ENCODE measurements at regions not wholly inside any gene's neighbourhood (a gene's known extent, or its start where the extent isn't known, plus 50 kb on each side); places are given as distances from the start of the nearest gene placed in this dataset.
A peak's percentile ranks its signal among the peaks of the same experiment; 100 is the strongest.

GRCh38 chr11:91209751-91210150, 986.9 kb upstream of the CHORDC1 start:
- DNase-seq = no peak

- no peak for DNase-seq
Observed at GRCh38 chr11:91209306-91209705, 986.5 kb upstream of the CHORDC1 start.

GRCh38 chr11:91199866-91200265, 977.0 kb upstream of the CHORDC1 start:
- DNase-seq = no peak

- DNase-seq = no peak
Observed at GRCh38 chr11:91194546-91194945, 971.7 kb upstream of the CHORDC1 start.

- no peak for DNase-seq
Observed at GRCh38 chr11:91188484-91188883, 965.6 kb upstream of the CHORDC1 start.

- no peak for DNase-seq
Observed at GRCh38 chr11:91187314-91187713, 964.5 kb upstream of the CHORDC1 start.

- no peak for DNase-seq
Observed at GRCh38 chr11:91178366-91178765, 955.5 kb upstream of the CHORDC1 start.

GRCh38 chr11:91174734-91175133, 951.9 kb upstream of the CHORDC1 start:
- DNase-seq = no peak

- DNase-seq = no peak
Observed at GRCh38 chr11:91174193-91174592, 951.3 kb upstream of the CHORDC1 start.

GRCh38 chr11:91173701-91174100, 950.9 kb upstream of the CHORDC1 start:
- no peak for DNase-seq

- no peak for DNase-seq
Observed at GRCh38 chr11:91170711-91171110, 947.9 kb upstream of the CHORDC1 start.

- DNase-seq = no peak
Observed at GRCh38 chr11:91164452-91164822, 941.6 kb upstream of the CHORDC1 start.

- DNase-seq = peak; percentile 37
Observed at GRCh38 chr11:91163619-91164451, 941.0 kb upstream of the CHORDC1 start.

- DNase-seq = no peak
Observed at GRCh38 chr11:91160661-91161060, 937.8 kb upstream of the CHORDC1 start.

- DNase-seq = no peak
Observed at GRCh38 chr11:91158891-91159537, 936.2 kb upstream of the CHORDC1 start.

- no peak for DNase-seq
Observed at GRCh38 chr11:91158297-91158696, 935.4 kb upstream of the CHORDC1 start.

GRCh38 chr11:91156041-91156440, 933.2 kb upstream of the CHORDC1 start:
- no peak for DNase-seq

- no peak for DNase-seq
Observed at GRCh38 chr11:91147885-91148284, 925.0 kb upstream of the CHORDC1 start.

GRCh38 chr11:91141655-91142054, 918.8 kb upstream of the CHORDC1 start:
- no peak for DNase-seq

- no peak for DNase-seq
Observed at GRCh38 chr11:91136631-91137030, 913.8 kb upstream of the CHORDC1 start.

- DNase-seq = no peak
Observed at GRCh38 chr11:91133361-91133760, 910.5 kb upstream of the CHORDC1 start.

GRCh38 chr11:91129596-91129995, 906.7 kb upstream of the CHORDC1 start:
- DNase-seq = no peak

- no peak for DNase-seq
Observed at GRCh38 chr11:91124363-91124762, 901.5 kb upstream of the CHORDC1 start.

- no peak for DNase-seq
Observed at GRCh38 chr11:91115116-91115515, 892.3 kb upstream of the CHORDC1 start.

- no peak for DNase-seq
Observed at GRCh38 chr11:91104237-91104636, 881.4 kb upstream of the CHORDC1 start.
